Type B pancreatic cell (in vitro differentiated cells): ENCODE measurements at regions not wholly inside any gene's neighbourhood (a gene's known extent, or its start where the extent isn't known, plus 50 kb on each side); places are given as distances from the start of the nearest gene placed in this dataset.

Experiments used
- DNase-seq: peaks from one replicate; pipeline ENCODE4 v3.0.0; 2021; ENCODE audit warnings: mixed read lengths; ENCODE audit not compliant: unreplicated experiment; ENCODE audit errors: extremely low spot score
- H3K27ac Mint-ChIP-seq: 2 replicates; pipeline ENCODE4 v1.8.0; 2021; ENCODE audit warnings: mild to moderate bottlenecking, mixed read lengths
- H3K27me3 Mint-ChIP-seq: 2 replicates; pipeline ENCODE4 v1.8.0; 2021; ENCODE audit warnings: mixed read lengths
- H3K36me3 Mint-ChIP-seq: 2 replicates; pipeline ENCODE4 v1.8.0; 2021; ENCODE audit warnings: mixed read lengths
- H3K4me1 Mint-ChIP-seq: one replicate; pipeline ENCODE4 v1.8.0; 2021; ENCODE audit warnings: mixed read lengths; ENCODE audit not compliant: unreplicated experiment
- H3K4me3 Mint-ChIP-seq: 2 replicates; pipeline ENCODE4 v1.8.0; 2021; ENCODE audit warnings: mild to moderate bottlenecking, mixed read lengths
- H3K9me3 Mint-ChIP-seq: 2 replicates; pipeline ENCODE4 v1.8.0; 2021; ENCODE audit warnings: mixed read lengths
- TF ChIP-seq, protein P1 (sequence below): fragments of 200-600 bp; sonication (generic); conservative IDR thresholded peaks from 2 replicates; pipeline ENCODE4 v1.5.0; 2021; ENCODE audit warnings: antibody characterized with exemption, mild to moderate bottlenecking

DNA sequence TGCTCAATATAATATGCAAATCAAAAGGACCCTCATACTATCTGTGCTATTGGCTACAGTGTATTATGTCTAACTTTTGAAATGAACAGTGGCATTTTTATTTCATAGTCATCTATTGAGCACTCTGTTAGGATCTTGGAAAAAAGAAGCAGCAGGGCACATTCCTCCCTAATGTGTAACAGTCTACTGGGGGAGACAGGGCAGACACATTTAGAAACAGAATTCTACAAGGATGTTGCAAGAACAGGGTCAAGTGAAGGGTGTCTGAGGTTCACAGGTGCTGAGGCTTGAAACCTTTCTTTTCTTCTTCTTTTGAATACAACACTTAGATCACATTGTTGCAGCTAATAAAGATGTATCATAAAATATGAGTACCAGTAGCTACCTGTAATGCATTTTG lies 129.7 kb upstream of the SLC4A4 start:
- Mint-ChIP-seq H3K36me3 (peaks cover 4% of the 10 kb centered on the region), H3K27me3 (no peaks in the 10 kb centered on the region), H3K9me3 (no peaks in the 10 kb centered on the region), H3K27ac (no peak overlapping the region), H3K4me3 (no peak overlapping the region), H3K4me1 (peaks cover 10% of the 10 kb centered on the region)
- TF ChIP-seq, protein P1, sequence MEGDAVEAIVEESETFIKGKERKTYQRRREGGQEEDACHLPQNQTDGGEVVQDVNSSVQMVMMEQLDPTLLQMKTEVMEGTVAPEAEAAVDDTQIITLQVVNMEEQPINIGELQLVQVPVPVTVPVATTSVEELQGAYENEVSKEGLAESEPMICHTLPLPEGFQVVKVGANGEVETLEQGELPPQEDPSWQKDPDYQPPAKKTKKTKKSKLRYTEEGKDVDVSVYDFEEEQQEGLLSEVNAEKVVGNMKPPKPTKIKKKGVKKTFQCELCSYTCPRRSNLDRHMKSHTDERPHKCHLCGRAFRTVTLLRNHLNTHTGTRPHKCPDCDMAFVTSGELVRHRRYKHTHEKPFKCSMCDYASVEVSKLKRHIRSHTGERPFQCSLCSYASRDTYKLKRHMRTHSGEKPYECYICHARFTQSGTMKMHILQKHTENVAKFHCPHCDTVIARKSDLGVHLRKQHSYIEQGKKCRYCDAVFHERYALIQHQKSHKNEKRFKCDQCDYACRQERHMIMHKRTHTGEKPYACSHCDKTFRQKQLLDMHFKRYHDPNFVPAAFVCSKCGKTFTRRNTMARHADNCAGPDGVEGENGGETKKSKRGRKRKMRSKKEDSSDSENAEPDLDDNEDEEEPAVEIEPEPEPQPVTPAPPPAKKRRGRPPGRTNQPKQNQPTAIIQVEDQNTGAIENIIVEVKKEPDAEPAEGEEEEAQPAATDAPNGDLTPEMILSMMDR: no peak
- DNase-seq: no peak

DNA sequence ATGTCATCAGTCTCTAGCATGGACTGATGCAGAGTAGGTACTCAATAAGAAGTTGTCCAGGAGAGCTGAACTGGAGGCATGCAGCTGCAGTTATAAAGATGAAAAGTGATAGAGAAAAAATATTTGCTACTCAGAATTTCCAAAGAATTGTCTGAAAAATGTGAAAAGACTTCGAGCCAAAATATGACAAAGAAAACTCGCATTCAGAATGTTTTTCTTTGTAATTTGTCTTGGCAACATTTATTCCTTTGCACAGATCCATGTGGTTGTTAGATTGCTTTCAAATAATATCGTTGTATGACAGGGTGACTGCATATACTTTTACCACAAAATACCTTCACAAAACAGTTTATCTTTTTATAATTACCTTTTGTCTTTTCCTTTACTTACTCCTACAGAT lies 128.0 kb upstream of the SLC4A4 start:
- Mint-ChIP-seq H3K9me3 (no peaks in the 10 kb centered on the region), H3K27me3 (no peaks in the 10 kb centered on the region), H3K4me3 (no peak overlapping the region), H3K27ac (no peak overlapping the region), H3K4me1 (peaks cover 10% of the 10 kb centered on the region), H3K36me3 (peaks cover 4% of the 10 kb centered on the region)
- DNase-seq: no peak
- TF ChIP-seq, protein P1: no peak

DNA sequence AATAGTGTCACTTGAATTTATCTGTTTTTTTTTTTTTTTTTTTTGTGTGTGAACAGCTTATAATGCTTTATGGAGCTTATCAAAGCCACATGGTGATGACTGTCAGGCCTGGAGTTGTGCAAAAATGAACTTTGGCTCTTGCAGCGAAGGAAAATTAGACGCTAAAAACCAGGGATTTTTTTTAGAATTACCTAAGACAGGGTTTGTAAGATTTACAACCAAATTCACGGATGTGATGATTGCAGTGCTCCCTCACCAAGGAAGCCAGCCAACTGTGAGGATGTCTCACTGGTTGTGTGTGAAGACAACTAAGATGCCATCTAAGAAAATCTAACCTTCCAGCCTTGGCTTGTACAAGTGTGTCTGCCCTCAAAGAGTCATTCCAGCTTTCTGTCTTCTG lies 127.1 kb upstream of the SLC4A4 start:
- peaks cover 4% of the 10 kb centered on the region for H3K36me3 Mint-ChIP-seq
- H3K4me1 Mint-ChIP-seq: peaks cover 10% of the 10 kb centered on the region
- no peak overlapping the region for H3K4me3 Mint-ChIP-seq
- H3K9me3 Mint-ChIP-seq: no peaks in the 10 kb centered on the region
- no peaks in the 10 kb centered on the region for H3K27me3 Mint-ChIP-seq
- no peak overlapping the region for H3K27ac Mint-ChIP-seq
- no peak for DNase-seq
- TF ChIP-seq, protein P1: no peak

DNA sequence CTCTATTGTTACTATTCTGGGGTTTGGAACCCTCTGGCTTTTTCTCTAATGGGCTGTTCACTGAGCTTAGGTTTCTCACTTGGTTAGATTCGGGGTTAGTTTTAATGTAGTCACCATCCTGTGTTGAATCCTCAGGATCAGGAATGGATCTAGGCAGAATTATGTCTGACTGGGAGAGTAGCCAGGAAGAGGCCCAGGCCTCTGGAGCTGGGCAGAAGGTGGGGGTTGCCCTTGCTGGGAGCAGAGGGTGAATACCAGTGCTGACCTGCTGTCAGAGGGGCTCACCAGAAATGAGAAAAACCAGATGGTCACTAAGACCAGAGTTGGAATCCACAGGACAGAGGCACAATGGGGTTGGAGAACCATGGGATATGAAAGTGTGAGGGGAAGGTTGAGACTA lies 126.6 kb upstream of the SLC4A4 start:
- Mint-ChIP-seq H3K9me3 (no peaks in the 10 kb centered on the region), H3K27me3 (no peaks in the 10 kb centered on the region), H3K36me3 (peaks cover 4% of the 10 kb centered on the region), H3K4me3 (no peak overlapping the region), H3K27ac (no peak overlapping the region), H3K4me1 (peaks cover 10% of the 10 kb centered on the region)
- no peak for DNase-seq
- TF ChIP-seq, protein P1: no peak

DNA sequence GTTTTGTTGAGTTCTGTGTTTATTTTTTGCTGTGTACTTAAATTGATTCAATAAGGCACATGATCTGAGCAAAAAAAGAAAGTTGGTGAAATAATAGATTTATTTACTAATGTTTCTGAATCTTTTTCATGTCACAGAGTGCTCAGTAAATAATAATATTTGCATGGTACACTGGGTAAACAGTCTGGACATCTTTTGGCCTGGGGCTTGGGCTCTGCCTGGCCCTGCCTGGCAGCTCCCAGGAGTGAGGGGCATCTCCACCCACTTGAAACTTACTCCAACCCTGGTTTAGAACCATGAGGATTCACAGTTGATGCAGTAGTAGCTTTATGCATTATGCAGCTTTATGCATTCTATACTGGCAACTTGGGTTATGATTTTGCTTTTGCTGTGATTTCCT lies 124.2 kb upstream of the SLC4A4 start:
- H3K4me3 Mint-ChIP-seq: no peak overlapping the region
- H3K36me3 Mint-ChIP-seq: peaks cover 4% of the 10 kb centered on the region
- peaks cover 7% of the 10 kb centered on the region for H3K9me3 Mint-ChIP-seq
- H3K4me1 Mint-ChIP-seq: peaks cover 6% of the 10 kb centered on the region
- DNase-seq: no peak
- H3K27me3 Mint-ChIP-seq: no peaks in the 10 kb centered on the region
- TF ChIP-seq, protein P1: no peak
- H3K27ac Mint-ChIP-seq: no peak overlapping the region

DNA sequence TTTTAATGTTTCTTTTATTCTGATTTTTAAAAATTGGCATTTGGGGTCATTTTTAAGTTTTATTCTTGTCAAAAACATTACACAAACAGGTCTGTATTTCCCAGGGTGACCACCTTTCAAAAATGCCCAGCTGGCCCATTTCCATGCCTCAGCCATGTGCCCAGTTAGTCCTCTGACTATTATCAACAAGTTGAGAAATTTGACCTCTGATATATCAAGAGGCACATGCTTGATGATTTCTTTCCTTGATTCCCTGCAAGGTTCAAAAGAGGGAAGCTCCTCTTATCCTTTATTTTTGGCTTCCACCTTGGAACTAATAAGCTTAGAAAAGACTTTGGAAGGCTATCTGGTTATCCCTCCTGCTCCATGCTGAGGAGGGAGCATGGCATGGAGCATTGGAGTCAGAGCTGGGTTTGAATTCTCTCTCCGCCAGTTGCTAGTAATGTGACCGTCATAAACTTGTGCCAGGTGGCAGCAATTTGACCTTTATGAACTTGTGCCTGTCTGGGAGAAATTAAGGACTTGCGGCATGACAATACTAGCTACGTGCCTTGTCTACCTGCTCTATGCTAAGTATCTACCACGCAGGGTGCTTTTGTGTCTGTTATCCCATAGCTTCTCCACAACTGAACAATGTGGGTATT lies 122.4 kb upstream of the SLC4A4 start:
- DNase-seq: no peak
- peaks cover 13% of the 10 kb centered on the region for H3K9me3 Mint-ChIP-seq
- no peak overlapping the region for H3K27ac Mint-ChIP-seq
- H3K27me3 Mint-ChIP-seq: no peaks in the 10 kb centered on the region
- H3K4me1 Mint-ChIP-seq: peaks cover 6% of the 10 kb centered on the region
- TF ChIP-seq, protein P1: no peak
- peaks cover 4% of the 10 kb centered on the region for H3K36me3 Mint-ChIP-seq
- no peak overlapping the region for H3K4me3 Mint-ChIP-seq
